Tibial nerve (tissue), 4 donors: ENCODE measurements at regions not wholly inside any gene's neighbourhood (a gene's known extent, or its start where the extent isn't known, plus 50 kb on each side); places are given as distances from the start of the nearest gene placed in this dataset.

ENCODE experiments used
- CTCF ChIP-seq, 5 experiments: fragments of 200-600 bp in 3 of 5; fragments of 450-650 bp in 2 of 5; sonication (generic) in 3 of 5; IDR thresholded peaks; one replicate each; pipeline ENCODE4 v1.5.1; 2016 to 2019; ENCODE audit warnings: antibody characterized with exemption in 5 of 5, mild to moderate bottlenecking in 3 of 5, moderate library complexity in 2 of 5
- EP300 ChIP-seq, 2 donors: sonication (generic); formaldehyde crosslinking; IDR thresholded peaks; one replicate each; pipeline ENCODE4 v1.6.1; 2017; ENCODE audit warnings: antibody characterized with exemption in 2 of 2, mild to moderate bottlenecking in 1 of 2
- POLR2A ChIP-seq, 2 donors: fragments of 450-650 bp; IDR thresholded peaks; one replicate each; pipeline ENCODE4 v1.6.1; 2017; ENCODE audit warnings: antibody characterized with exemption in 2 of 2, mild to moderate bottlenecking in 2 of 2, moderate library complexity in 2 of 2

- no peak for TF ChIP-seq CTCF (IDR thresholded peaks at IDR 0.05)
- TF ChIP-seq EP300 (IDR thresholded peaks at IDR 0.05) = no peak
- no peak for TF ChIP-seq POLR2A (IDR thresholded peaks at IDR 0.05)
Measured at GRCh38 chr6:144468709-144469108, 183.6 kb downstream of the UTRN start.
